ENCODE measurements at regions not wholly inside any gene's neighbourhood (a gene's known extent, or its start where the extent isn't known, plus 50 kb on each side); places are given as distances from the start of the nearest gene placed in this dataset.

DNA sequence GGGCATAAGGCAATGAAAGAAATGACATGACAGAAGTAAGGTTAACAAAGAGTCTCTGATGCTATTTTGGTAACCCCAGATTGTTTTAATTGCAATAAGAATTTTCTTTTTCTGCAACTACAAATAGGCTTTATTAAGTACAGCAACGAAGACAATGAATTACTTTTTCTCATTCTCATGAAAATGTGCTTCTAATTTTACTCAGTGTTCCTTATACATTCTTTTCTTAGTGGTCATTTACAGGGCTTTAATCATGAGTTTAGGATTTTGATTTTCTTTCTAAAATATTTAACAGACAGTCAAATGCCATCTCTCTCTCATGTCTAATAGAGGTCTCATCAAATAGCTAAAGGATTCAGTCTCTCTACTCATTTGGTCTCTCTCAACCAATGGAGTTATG, 452.1 kb downstream of the RAP2B start:
- ATAC-seq: no peak
- H3K27ac ChIP-seq: no peak overlapping the region
- H3K9me3 ChIP-seq: no peaks in the 10 kb centered on the region
- H3K4me1 ChIP-seq: no peaks in the 10 kb centered on the region
- 79 to 97% (median 89%) methylated on average over 1 of the region's 1 CpG for WGBS, 4 donors
- intact Hi-C loops (cut with DNase I): no loop called here
- H3K4me3 ChIP-seq: no peak overlapping the region
- no peak for DNase-seq
- no peak for TF ChIP-seq CTCF (IDR thresholded peaks at IDR 0.05)
- no peaks in the 10 kb centered on the region for H3K36me3 ChIP-seq
- no peaks in the 10 kb centered on the region for H3K27me3 ChIP-seq

- TF ChIP-seq CTCF (IDR thresholded peaks at IDR 0.05): no peak
- TF ChIP-seq POLR2A (IDR thresholded peaks at IDR 0.05): no peak
- ATAC-seq: no peak
- Histone ChIP-seq H3K27me3 (no peaks in the 10 kb centered on the region), H3K4me3 (no peak overlapping the region), H3K27ac (no peak overlapping the region), H3K36me3 (no peaks in the 10 kb centered on the region), H3K9me3 (no peaks in the 10 kb centered on the region), H3K4me1 (no peaks in the 10 kb centered on the region)
- DNase-seq: no peak
- intact Hi-C loops (cut with DNase I): no loop called here
Observed at GRCh38 chr3:153614563-153614962, 452.5 kb downstream of the RAP2B start.

DNA sequence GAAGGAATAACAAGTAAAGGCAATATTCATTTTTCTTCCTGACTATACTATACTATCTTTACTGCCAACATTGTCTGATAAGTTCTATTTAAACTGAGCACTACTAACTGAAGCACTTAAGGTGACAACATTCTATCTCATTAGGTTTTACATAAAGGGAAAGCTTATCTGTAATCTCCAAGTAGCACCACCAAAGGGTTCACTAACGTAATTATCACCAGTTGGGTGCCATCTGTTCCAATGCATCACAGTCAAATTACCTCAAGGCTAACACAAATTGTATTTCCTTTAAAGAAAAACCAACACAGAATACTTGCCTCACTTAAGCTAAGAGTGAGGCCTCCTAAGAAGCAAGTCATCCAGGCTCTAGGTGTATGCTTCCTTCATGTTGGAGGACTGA, 453.8 kb downstream of the RAP2B start:
- peaks cover 0 to 5% (median 0%) of the 10 kb centered on the region in 12 donors for H3K9me3 ChIP-seq
- no peak for DNase-seq
- no peak overlapping the region for H3K4me3 ChIP-seq
- no peaks in the 10 kb centered on the region for H3K4me1 ChIP-seq
- intact Hi-C loops (cut with DNase I): no loop called here
- ATAC-seq: no peak
- WGBS, 4 donors: 52 to 85% (median 66%) methylated on average over 1 of the region's 1 CpG
- no peaks in the 10 kb centered on the region for H3K36me3 ChIP-seq
- no peak overlapping the region for H3K27ac ChIP-seq
- no peak for TF ChIP-seq POLR2A (IDR thresholded peaks at IDR 0.05)
- no peak for TF ChIP-seq CTCF (IDR thresholded peaks at IDR 0.05)
- H3K27me3 ChIP-seq: no peaks in the 10 kb centered on the region

GRCh38 chr3:153617463-153617862, 455.4 kb downstream of the RAP2B start:
- 47 to 80% (median 75%) methylated on average over 1 of the region's 1 CpG for WGBS, 4 donors
- no peaks in the 10 kb centered on the region for H3K36me3 ChIP-seq
- DNase-seq (no peak), ATAC-seq (no peak)
- intact Hi-C loops (cut with DNase I): no loop called here
- peaks cover 0 to 10% (median 0%) of the 10 kb centered on the region in 12 donors for H3K4me1 ChIP-seq
- peaks cover 0 to 7% (median 0%) of the 10 kb centered on the region in 12 donors for H3K9me3 ChIP-seq
- no peak overlapping the region for H3K4me3 ChIP-seq
- no peaks in the 10 kb centered on the region for H3K27me3 ChIP-seq
- no peak for TF ChIP-seq CTCF (IDR thresholded peaks at IDR 0.05)
- no peak for TF ChIP-seq POLR2A (IDR thresholded peaks at IDR 0.05)
- H3K27ac ChIP-seq: no peak overlapping the region

Data from heart left ventricle (tissue), 16 donors.